ENCODE measurements at regions not wholly inside any gene's neighbourhood (a gene's known extent, or its start where the extent isn't known, plus 50 kb on each side); places are given as distances from the start of the nearest gene placed in this dataset.
"Not testable (repeated sequence)": the region's sequence is repeated elsewhere in the genome, so short reads cannot be mapped to it uniquely, and the experiment has no call there.

DNA sequence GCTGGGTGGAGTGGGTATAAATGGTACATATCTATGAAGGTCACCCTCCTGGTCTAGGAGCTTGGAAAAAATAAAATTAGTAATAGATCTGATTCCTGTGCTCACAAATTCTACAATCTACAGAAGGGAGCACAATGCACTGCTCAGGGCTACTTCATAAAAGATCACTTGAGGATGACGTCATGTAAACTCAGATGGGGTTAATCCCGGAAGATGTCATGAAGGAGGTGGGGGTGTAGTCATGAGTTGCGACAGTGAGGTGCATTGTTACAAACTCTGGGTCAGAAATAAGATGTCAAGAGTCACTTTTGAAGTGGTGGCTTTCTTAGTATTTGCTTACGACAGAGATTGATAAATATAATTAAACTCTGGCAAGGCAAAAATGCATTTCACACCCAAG, 68.2 kb downstream of the LHX9 start:
- no peak for DNase-seq (ENCODE audit: low read depth)
- TF ChIP-seq, protein P1, sequence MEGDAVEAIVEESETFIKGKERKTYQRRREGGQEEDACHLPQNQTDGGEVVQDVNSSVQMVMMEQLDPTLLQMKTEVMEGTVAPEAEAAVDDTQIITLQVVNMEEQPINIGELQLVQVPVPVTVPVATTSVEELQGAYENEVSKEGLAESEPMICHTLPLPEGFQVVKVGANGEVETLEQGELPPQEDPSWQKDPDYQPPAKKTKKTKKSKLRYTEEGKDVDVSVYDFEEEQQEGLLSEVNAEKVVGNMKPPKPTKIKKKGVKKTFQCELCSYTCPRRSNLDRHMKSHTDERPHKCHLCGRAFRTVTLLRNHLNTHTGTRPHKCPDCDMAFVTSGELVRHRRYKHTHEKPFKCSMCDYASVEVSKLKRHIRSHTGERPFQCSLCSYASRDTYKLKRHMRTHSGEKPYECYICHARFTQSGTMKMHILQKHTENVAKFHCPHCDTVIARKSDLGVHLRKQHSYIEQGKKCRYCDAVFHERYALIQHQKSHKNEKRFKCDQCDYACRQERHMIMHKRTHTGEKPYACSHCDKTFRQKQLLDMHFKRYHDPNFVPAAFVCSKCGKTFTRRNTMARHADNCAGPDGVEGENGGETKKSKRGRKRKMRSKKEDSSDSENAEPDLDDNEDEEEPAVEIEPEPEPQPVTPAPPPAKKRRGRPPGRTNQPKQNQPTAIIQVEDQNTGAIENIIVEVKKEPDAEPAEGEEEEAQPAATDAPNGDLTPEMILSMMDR (IDR thresholded peaks at IDR 0.05; ENCODE audit: insufficient read depth, low read depth, low read length) = no peak
- H3K4me3 ChIP-seq (ENCODE audit: low read depth, low read length) = no peak overlapping the region

DNA sequence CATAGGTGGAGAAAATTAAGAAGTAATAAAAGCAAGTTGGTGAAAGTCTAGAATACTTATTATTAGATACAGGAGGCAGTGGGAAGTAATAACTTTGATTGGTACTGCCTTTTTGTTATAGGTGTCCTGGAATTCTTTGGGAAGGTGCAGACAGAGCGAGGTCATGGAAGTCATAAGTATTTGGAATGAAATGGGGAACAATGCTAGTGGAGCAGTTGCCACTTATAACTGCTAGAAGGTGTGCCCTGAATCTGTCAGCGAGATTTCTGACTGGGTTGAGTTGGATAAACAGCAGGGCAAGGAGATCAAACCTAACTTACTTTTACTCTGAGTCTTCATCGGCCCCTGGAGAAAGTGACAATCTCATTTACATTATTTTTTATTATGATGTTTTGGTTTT, 69.6 kb downstream of the LHX9 start:
- TF ChIP-seq, protein P1 (IDR thresholded peaks at IDR 0.05; ENCODE audit: insufficient read depth, low read depth, low read length) = no peak
- no peak for DNase-seq (ENCODE audit: low read depth)
- no peak overlapping the region for H3K4me3 ChIP-seq (ENCODE audit: low read depth, low read length)

DNA sequence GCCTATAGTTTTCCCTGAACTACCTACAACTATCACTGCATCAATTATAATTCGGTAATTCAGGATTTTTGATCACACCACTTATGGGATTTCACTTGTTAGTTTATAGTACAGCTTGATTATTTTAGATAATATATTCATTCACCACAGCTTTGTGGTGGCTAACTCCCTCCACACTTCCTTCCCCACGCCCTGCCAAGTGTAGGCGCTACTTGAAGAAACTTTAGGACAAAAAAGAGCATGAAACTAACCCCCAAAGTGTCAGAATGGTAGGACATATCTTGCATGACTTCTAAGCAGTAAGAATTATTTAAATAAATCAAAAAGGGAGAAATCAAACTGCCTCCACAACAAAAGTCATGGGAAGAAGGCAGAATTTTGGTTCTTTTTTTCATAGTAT, 70.1 kb downstream of the LHX9 start:
- DNase-seq (ENCODE audit: low read depth) = no peak

DNA sequence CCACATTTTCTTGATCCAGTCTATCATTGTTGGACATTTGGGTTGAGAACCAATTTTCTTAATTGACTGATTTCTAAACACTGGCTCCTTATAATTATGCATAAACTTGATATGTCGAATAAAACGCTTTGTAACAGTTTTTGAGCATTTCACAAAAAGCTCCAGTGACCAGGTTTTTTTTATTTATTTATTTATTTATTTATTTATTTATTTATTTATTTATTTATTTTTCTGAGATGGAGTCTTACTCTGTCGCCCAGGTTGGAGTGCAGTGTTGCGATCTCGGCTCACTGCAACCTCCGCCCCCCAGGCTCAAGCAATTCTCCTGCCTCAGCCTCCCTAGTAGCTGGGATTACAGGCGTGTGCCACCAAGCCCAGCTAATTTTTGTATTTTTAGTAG, 71.4 kb downstream of the LHX9 start:
- H3K4me3 ChIP-seq (ENCODE audit: low read depth, low read length); DNase-seq (ENCODE audit: low read depth): not testable (repeated sequence)

More for the DNA sequence above, 70.1 kb downstream of the LHX9 start:
- H3K4me3 ChIP-seq (ENCODE audit: low read depth, low read length) = no peak overlapping the region
- TF ChIP-seq, protein P1 (IDR thresholded peaks at IDR 0.05; ENCODE audit: insufficient read depth, low read depth, low read length) = no peak

DNA sequence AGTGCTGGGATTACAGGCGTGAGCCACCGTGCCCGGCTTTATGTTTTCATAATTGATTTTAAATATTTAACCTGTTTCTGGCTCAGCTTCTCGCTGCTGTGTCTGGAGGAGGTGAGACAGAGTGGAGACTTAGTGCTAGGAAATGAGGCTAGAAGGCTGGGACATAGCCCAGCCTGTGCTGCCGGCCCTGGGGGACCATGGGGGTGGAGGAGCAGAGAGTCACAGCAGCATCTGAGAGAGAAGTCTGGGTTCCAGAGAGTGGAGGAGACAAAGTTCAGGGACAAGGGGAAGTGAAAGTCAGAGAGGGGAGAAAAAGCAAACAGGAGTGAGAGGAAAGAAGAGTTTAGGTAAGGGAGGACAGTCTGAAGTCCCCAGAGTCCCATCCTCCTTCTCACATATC, 71.9 kb downstream of the LHX9 start:
- TF ChIP-seq, protein P1 (IDR thresholded peaks at IDR 0.05; ENCODE audit: insufficient read depth, low read depth, low read length) = no peak
- no peak for DNase-seq (ENCODE audit: low read depth)
- no peak overlapping the region for H3K4me3 ChIP-seq (ENCODE audit: low read depth, low read length)

DNA sequence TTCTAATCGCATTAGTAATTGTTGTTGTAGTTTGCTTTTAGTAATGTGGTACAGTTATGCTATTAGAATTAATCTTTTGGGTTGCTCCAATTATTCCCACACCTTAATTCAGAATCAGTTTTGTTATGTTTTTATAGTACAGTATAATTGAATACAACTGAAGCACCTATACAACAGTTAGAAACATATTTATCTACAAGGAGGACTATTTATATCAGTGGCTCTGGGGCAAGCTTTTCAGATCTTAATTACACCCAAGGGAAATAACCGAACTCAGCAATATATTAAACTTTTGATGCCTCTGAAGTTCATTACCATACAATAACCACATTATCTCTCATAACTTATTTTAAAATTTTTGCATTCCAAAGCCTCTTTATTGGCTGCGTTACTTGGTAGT, 74.4 kb downstream of the LHX9 start:
- no peak overlapping the region for H3K4me3 ChIP-seq (ENCODE audit: low read depth, low read length)
- DNase-seq (ENCODE audit: low read depth) = no peak
- TF ChIP-seq, protein P1 (IDR thresholded peaks at IDR 0.05; ENCODE audit: insufficient read depth, low read depth, low read length) = no peak

- no peak for DNase-seq (ENCODE audit: low read depth)
- TF ChIP-seq, protein P1 (IDR thresholded peaks at IDR 0.05; ENCODE audit: insufficient read depth, low read depth, low read length) = no peak
- H3K4me3 ChIP-seq (ENCODE audit: low read depth, low read length) = no peak overlapping the region
These were observed 77.8 kb downstream of the LHX9 start for GRCh38 chr1:197994907-197995407.
